ENCODE measurements at regions not wholly inside any gene's neighbourhood (a gene's known extent, or its start where the extent isn't known, plus 50 kb on each side); places are given as distances from the start of the nearest gene placed in this dataset.

DNA sequence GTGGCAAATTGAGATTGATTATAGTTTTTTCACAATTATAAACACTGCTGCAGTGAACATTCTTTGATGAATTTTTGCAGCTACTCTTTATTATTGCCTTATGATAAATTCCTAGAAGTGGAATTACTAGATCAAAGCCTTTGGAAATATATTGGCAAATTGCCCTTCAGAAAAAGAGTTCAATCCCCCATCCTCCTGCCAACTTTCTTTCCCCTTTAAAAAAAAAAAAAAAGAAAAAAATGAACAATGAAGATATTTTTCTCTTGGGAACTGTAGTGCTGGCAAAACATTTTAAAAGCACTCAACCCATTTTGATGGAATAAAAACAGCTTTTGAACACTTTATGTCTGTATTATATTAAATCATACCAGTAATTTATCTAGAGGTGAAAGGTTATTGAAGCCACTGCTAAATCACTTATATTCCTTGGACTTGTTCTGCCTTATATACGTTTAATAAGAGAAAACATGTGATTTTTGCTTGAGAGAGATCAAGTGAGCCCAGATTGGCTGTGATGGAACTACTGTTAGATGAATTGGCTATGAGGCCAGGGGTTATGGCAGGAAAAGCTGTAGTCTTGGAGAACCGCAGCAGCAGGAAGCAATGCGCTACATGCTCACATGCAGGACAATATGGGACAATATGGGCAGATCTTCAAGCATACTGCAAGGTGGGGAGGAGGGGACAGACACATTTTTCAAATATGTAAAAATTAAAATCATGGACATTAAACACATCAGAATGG lies 212.8 kb upstream of the C2CD4B start:
- no peak for DNase-seq

GRCh38 chr15:62378772-62379498 lies 213.8 kb upstream of the C2CD4B start:
- no peak for DNase-seq

DNA sequence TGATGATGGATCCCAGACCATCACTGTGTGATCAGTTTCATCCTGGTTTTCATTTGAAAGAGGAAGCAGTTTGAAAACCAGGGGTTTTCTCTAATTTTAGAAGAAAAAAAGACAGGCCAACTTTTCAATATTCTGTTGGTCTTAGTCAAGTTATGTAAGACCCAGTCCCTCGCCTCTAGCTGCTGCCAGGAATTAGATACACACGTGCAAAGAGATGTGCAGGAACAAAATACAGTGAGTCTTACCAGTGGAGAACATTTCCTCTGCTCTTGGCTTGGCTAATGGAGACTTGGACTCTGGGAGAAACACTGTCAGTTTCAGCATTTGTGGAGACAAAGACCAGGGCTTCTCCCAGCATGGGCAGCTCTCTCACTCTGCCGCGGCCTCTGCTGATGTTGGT lies 214.9 kb upstream of the C2CD4B start:
- DNase-seq: no peak

- no peak for DNase-seq
These were observed 217.0 kb upstream of the C2CD4B start for GRCh38 chr15:62382046-62382445.

DNA sequence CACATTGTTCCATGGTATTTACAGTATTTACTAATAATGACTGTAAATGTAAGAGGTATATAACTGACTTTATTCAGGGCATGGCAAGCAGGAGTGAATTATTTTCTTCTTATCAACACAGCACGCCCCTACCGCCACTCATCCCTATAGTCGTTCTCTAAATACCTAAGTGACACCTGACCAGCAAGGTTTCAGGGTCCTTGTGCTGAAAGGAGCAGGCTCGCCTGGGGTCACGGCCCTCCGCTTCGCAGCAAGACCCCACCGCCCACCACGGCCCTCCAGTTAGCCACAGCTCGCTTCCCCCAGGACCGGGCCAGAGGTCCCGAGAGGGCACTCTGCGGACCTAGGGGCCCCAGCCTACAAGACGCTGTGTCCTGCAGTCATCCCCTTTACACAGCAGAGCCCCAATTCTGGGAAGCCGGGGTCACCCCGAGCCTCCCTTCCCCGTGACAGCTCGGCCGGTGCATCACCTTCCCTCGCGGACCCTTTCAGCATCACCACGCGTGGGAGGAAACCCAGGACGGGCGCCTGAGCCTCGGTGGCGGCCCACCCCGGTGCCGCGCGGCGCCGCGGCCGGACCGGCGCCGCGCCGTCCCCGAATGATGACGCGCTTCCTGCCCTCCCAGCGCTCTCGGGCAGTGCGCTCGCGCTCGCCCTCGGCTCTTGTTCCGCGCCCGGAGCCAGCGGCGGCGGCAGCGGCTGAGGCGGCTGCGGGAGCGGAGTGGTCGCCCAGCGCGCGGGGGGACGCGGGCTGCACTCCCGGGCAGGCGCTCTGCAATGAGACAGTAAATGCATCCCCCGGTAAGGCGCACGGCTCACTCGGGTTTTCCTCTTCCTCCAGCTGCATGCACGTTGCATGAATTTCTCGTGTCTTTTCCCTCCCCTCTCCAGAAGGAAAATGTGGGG lies 225.1 kb upstream of the C2CD4B start, which contains the start of gene TLN2:
Gene TLN2 (plus strand): TSS at position 666 of the 906 bp plus-strand sequence.
- peak; percentile 89 for DNase-seq

- peak; percentile 62 for DNase-seq
These were observed 225.9 kb upstream of the C2CD4B start for GRCh38 chr15:62390791-62391640.

DNA sequence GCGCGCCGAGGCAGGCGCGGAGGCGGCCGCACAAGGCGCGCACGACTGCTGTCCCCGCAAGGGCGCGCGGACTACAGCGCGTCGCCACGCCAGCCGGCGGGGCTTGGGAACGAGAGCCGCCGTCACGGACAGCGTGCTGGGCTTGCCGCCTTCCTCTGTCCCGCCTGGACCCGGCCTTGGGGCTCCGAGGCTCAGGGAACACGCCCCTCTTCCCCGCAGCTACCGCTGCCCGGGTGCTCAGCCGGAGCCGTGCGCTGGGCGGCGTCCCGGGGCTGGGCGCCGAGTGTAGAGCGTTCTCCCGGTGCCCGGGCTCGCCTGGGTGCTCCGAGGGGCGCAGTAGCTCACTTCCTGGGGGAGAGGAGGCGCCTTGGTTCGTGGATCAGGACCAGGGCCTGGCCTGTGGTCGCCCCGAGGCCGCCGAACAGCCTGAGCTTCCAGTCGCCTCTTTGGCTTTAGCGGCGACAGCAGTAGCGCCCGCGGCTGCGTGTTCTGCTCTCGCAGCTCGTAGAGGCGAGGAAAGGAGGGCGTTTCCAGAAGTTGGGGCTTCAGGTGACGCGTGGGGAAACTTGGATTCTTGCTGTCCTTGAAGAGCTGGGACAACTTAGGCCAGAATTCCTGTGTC lies 226.7 kb upstream of the C2CD4B start:
- peak; percentile 61 for DNase-seq

- DNase-seq: peak; percentile 22
These were observed 227.3 kb upstream of the C2CD4B start for GRCh38 chr15:62392376-62392775.

GRCh38 chr15:62393196-62393595 lies 228.1 kb upstream of the C2CD4B start:
- no peak for DNase-seq

GRCh38 chr15:62394079-62394478 lies 229.0 kb upstream of the C2CD4B start:
- DNase-seq: no peak

DNA sequence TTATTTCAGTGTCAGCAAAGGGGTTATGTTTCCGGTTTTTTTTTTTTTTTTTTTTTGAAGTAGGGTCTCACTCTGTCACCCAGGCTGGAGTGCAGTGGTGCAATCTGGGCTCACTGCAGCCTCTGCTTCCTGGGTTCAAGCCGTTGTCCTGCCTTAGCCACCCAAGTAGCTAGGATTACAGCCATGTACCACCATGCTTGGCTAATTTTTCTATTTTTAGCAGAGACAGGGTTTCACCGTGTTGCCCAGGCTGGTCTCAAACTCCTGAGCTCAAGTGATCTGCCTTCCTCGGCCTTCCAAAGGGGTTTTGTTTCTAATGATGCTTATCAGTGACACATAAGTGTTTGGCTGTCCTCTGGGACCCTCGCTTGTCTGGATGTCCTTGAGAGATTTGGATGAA lies 235.7 kb upstream of the C2CD4B start:
- no peak for DNase-seq

DNA sequence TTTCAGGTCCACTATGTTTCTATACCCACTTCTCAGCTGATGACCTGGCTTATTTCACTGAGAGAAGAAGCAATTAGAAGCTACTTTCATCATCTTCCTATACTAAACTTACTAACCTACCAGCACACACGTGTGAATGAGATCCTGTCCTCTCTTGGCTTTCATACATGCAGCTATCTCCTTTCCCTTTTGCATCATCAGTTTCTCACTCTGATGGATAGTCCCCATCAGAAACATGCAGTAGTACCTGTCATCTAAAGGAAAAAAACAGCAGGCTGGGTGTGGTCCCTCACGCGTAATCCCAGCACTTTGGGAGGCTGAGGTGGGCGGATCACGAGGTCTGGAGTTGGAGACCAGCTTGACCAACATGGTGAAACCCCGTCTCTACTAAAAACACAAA lies 237.6 kb upstream of the C2CD4B start:
- DNase-seq: no peak

DNA sequence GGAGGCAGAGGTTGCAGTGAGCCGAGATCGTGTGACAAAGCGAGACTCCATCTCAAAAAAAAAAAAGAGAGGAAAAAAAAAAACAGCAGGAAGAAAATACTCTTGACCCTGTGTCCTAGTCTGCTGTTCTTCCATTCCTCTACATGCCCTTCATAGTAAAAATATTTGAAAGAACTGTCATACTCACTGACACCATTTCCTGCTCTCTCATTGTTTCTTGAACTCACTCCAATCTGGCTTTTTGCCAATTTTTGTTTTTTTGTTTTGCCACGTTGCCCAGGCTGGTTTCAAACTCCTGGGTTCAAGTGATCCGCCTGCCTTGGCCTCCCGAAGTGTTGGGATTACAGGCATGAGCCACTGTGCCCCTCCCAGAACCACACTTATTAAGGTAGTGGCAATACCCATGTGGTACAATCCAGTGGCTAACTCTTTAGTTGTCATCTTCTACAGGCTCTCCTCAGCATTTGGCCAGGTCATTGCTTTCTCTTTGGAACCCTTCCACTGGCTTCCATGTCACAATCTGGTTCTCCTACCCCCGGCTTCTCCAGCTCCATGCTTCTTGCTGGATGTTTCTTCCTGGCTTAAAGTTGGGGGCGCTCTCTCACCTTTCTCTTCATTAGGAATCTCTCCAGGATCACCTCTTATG lies 238.2 kb upstream of the C2CD4B start:
- DNase-seq: peak; percentile 18

DNA sequence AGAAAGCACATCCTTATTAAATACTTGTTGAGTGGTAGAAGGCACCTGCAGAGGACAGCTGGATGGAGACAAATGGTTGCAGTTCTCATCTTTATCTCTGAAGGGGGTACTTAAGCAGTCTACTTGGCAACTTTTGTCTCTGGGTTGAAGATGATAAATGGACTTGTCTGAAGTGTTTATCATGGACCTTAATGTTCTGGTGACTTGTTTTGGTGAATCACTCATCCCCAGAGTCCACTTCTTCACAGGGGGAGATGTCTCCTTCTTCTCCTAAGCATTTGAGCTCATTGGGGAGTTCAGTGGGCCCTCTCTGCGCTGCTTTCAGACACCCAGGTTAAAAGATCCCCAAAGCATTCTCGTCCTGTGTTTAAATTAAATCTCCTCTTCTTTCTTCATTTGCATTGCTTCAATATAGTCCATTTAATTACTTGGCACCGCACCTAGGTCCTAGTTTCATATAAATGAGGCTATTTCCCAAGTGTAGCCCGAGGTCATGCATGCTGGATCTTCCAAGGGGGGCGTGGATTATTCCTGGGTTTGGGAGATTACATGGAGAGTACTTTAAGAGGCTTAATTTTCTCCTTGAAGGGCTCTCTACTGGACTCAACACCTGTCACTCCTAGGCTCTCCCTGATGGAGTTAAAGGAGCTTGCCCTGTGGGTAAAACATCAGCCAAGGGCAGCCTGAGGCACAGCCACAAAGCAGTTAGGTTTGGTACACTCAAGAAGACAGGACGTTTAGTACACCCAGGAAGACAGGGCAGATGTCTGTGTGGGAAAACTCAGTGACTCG lies 239.3 kb upstream of the C2CD4B start:
- DNase-seq: no peak

DNA sequence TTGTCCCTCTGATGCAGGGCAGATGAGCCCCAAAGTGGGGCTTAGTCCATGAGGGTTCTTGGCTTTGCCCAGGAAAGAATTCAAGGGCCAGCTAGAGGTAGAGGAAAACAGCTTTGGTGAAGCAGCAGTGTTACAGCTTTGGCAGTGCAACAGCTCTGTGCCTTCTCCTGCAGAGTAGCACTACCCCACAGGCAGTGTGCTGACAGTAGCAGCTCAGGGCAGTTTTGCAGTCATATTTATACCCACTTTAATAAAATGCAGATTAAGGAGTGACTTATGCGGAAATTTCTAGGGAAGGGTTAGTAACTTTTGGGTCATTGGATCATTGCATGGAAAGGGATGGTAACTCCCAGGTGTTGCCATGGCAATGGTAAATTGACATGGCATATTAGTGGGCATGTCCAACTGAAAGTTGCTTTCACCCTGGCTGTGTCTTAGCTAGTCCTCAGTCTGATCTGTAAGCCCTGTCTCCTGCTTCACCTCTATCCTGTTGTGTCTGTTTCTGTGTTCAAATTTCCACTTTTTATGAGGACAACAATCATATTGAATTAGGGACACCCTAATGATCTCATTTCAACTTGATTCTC lies 241.3 kb upstream of the C2CD4B start:
- DNase-seq: no peak

DNA sequence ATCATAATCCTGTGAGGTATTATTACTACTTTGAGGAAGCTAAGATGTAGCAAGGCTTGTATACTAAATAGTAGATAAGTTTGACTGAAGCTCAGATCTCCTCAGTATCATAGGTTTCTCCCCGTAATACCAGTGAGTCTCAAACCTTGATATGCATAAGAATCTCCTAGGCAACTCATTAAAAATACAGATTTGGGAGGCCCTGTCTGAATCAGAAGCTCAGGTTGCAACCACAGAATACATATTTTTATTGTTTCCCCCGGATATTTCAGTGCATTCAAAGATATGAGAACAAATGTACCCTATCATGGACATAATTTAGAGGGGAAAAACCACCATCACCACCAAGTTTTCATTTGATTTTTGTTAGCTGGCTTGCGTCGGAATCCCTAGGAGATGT lies 242.1 kb upstream of the C2CD4B start:
- no peak for DNase-seq

- DNase-seq: no peak
These were observed 242.9 kb upstream of the C2CD4B start for GRCh38 chr15:62407962-62408361.

- DNase-seq: no peak
These were observed 244.4 kb upstream of the C2CD4B start for GRCh38 chr15:62409466-62409865.

GRCh38 chr15:62412686-62413085 lies 247.6 kb upstream of the C2CD4B start:
- no peak for DNase-seq

- no peak for DNase-seq
These were observed 248.1 kb upstream of the C2CD4B start for GRCh38 chr15:62413153-62413552.
